ENCODE measurements at regions not wholly inside any gene's neighbourhood (a gene's known extent, or its start where the extent isn't known, plus 50 kb on each side); places are given as distances from the start of the nearest gene placed in this dataset.

- TF ChIP-seq, protein P1, sequence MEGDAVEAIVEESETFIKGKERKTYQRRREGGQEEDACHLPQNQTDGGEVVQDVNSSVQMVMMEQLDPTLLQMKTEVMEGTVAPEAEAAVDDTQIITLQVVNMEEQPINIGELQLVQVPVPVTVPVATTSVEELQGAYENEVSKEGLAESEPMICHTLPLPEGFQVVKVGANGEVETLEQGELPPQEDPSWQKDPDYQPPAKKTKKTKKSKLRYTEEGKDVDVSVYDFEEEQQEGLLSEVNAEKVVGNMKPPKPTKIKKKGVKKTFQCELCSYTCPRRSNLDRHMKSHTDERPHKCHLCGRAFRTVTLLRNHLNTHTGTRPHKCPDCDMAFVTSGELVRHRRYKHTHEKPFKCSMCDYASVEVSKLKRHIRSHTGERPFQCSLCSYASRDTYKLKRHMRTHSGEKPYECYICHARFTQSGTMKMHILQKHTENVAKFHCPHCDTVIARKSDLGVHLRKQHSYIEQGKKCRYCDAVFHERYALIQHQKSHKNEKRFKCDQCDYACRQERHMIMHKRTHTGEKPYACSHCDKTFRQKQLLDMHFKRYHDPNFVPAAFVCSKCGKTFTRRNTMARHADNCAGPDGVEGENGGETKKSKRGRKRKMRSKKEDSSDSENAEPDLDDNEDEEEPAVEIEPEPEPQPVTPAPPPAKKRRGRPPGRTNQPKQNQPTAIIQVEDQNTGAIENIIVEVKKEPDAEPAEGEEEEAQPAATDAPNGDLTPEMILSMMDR (IDR thresholded peaks at IDR 0.05 in 8 of 11, conservative IDR thresholded peaks at IDR 0.05 in 3 of 11): no peak
- no peak for TF ChIP-seq POLR2AphosphoS5 (IDR thresholded peaks at IDR 0.05)
These were observed 177.9 kb downstream of the BEND2 start for GRCh38 chrX:18042776-18043175.
